ENCODE measurements at regions not wholly inside any gene's neighbourhood (a gene's known extent, or its start where the extent isn't known, plus 50 kb on each side); places are given as distances from the start of the nearest gene placed in this dataset.

- intact Hi-C loops (cut with micrococcal nuclease) = no loop called here
- H3K9me3 ChIP-seq (replicated peaks; ENCODE audit: control insufficient read depth, insufficient read depth, low read length) = peaks cover 5% of the 10 kb centered on the region
- no peaks in the 10 kb centered on the region for H3K79me2 ChIP-seq (ENCODE audit: control insufficient read depth, insufficient read depth, low read length)
- dilution Hi-C loops (cut with MboI; ENCODE audit: extremely low pct_ligation_motif_present, low sequenced_read_pairs) = no loop called here
- H3K27me3 ChIP-seq (ENCODE audit: control insufficient read depth in 2 of 2, insufficient read depth in 2 of 2, low read length in 2 of 2) = no peaks in the 10 kb centered on the region
- no peak overlapping the region for H3K4me3 ChIP-seq (replicated peaks in 1 of 3; ENCODE audit: insufficient read depth in 1 of 3, low read depth in 1 of 3, low read length in 3 of 3)
- POLR2A ChIA-PET = no interaction called here
- no peak overlapping the region for H3K4me2 ChIP-seq (ENCODE audit: insufficient read depth, low read length)
- BruUV-seq (replicated peaks) = no TSS peak
- H4K20me1 ChIP-seq (replicated peaks; ENCODE audit: control insufficient read depth, extremely low read depth, insufficient read depth, low read length) = no peaks in the 10 kb centered on the region
- H3K9ac ChIP-seq (replicated peaks; ENCODE audit: extremely low read depth, insufficient read depth, low read length) = no peak overlapping the region
- TF ChIP-seq EZH2 (IDR thresholded peaks at IDR 0.05; ENCODE audit: borderline replicate concordance, low read depth, low read length, severe bottlenecking) (no peak), CTCF (IDR thresholded peaks at IDR 0.05; ENCODE audit: extremely low read depth in 1 of 2, insufficient read depth in 1 of 2, low read depth in 1 of 2, low read length in 2 of 2) (no peak), POLR2A (IDR thresholded peaks at IDR 0.05; ENCODE audit: low read depth, low read length) (no peak), FOS (IDR thresholded peaks at IDR 0.05; ENCODE audit: borderline replicate concordance, insufficient read depth, low read length) (no peak), POLR2AphosphoS5 (IDR thresholded peaks at IDR 0.05; ENCODE audit: insufficient read depth, low read depth, low read length) (no peak), JUN (IDR thresholded peaks at IDR 0.05; ENCODE audit: borderline replicate concordance, insufficient read depth, insufficient read length, low read depth) (no peak), GATA2 (IDR thresholded peaks at IDR 0.05; ENCODE audit: insufficient read depth, insufficient read length, low read depth, low read length) (no peak), MYC (IDR thresholded peaks at IDR 0.05; ENCODE audit: low read depth, low read length) (no peak)
- TF ChIP-seq, protein P1, sequence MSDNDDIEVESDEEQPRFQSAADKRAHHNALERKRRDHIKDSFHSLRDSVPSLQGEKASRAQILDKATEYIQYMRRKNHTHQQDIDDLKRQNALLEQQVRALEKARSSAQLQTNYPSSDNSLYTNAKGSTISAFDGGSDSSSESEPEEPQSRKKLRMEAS (IDR thresholded peaks at IDR 0.05; ENCODE audit: insufficient read depth, insufficient read length) = no peak
- H3K36me3 ChIP-seq (ENCODE audit: control insufficient read depth in 2 of 2, extremely low read depth in 1 of 2, insufficient read depth in 2 of 2, low read length in 2 of 2) = no peaks in the 10 kb centered on the region
- no peaks in the 10 kb centered on the region for H3K9me1 ChIP-seq (replicated peaks; ENCODE audit: control insufficient read depth, extremely low read depth, insufficient read depth, low read length)
- no peak for FAIRE-seq
- CTCF ChIA-PET = no interaction called here
- no peaks in the 10 kb centered on the region for H3K4me1 ChIP-seq (ENCODE audit: control insufficient read depth, extremely low read depth, insufficient read depth, low read length)
- H2AFZ ChIP-seq (ENCODE audit: low read depth, low read length) = no peak overlapping the region
- DNase-seq (ENCODE audit: low read depth, low spot score) = no peak
- H3K27ac ChIP-seq (ENCODE audit: insufficient read depth, low read depth, low read length) = no peak overlapping the region
Observed at GRCh38 chr9:30582240-30582639, 1802.2 kb upstream of the ACO1 start.
